GM12878 (cell line): ENCODE measurements at regions not wholly inside any gene's neighbourhood (a gene's known extent, or its start where the extent isn't known, plus 50 kb on each side); places are given as distances from the start of the nearest gene placed in this dataset.

Experiments
- ATAC-seq: fragments of 200-7000 bp; cut with Tn5 transposase; 3 replicates; pipeline ENCODE4 v1.9.1; 2020; ENCODE audit warnings: mild to moderate bottlenecking, moderate library complexity
- BruUV-seq: library from RNA; stranded (reverse); fragments of 400-500 nt; replicated peaks from 2 replicates; lab custom pipeline; 2021; lab: Mats Ljungman, UMichigan
- CTCF ChIA-PET: fragments of 300-600 bp; sonication (Branson Sonifier 250); formaldehyde crosslinking; extraction: SDS; loops from one replicate; lab custom pipeline; 2021; ENCODE audit warnings: inconsistent platforms; lab: Yijun Ruan, JAX
- POLR2A ChIA-PET: fragments of 350-600 bp; formaldehyde crosslinking; extraction: SDS; loops from one replicate; lab custom pipeline; 2021; ENCODE audit warnings: inconsistent platforms; lab: Charles Lee
- RAD21 ChIA-PET: fragments of 300-600 bp; sonication (Branson Sonifier 250); formaldehyde crosslinking; loops from one replicate; lab custom pipeline; 2023; ENCODE audit warnings: antibody characterized with exemption; ENCODE audit not compliant: unreplicated experiment; lab: Charles Lee
- SMC1A ChIA-PET: fragments of 300-600 bp; sonication (Branson Sonifier 250); formaldehyde crosslinking; loops from one replicate; lab custom pipeline; 2023; ENCODE audit not compliant: unreplicated experiment, uncharacterized antibody; lab: Charles Lee
- DNase-seq: peaks from one replicate; pipeline ENCODE4 v3.0.0-alpha.2; 2011; ENCODE audit warnings: low read depth, low spot score
- FAIRE-seq: peaks from 3 replicates; lab custom pipeline; 2011; peaks lifted over from hg19 to GRCh38; lab: Jason Lieb, UNC
- H2AFZ ChIP-seq: 2 replicates; pipeline ENCODE4 v1.6.0; 2011; ENCODE audit warnings: low read depth, low read length, control low read depth; ENCODE audit not compliant: control insufficient read depth
- H3K27ac ChIP-seq: 2 replicates; pipeline ENCODE4 v1.5.1; 2011; ENCODE audit warnings: control low read depth; ENCODE audit not compliant: control insufficient read depth, insufficient read depth
- H3K27me3 ChIP-seq, 2 experiments: replicated peaks in 1 of 2; 2 replicates each; pipeline versions ENCODE4 v1.6.0 to v1.6.1; 2011; ENCODE audit warnings: low read length in 1 of 2; ENCODE audit not compliant: control insufficient read depth in 2 of 2, insufficient read depth in 2 of 2
- H3K36me3 ChIP-seq, 2 experiments: 2 replicates each; pipeline ENCODE4 v1.5.1; 2011; ENCODE audit warnings: low read length in 1 of 2; ENCODE audit not compliant: control insufficient read depth in 2 of 2, insufficient read depth in 2 of 2
- H3K4me1 ChIP-seq: 2 replicates; pipeline ENCODE4 v1.6.1; 2011; ENCODE audit warnings: mild to moderate bottlenecking, low read length, moderate library complexity, mixed read lengths; ENCODE audit not compliant: control insufficient read depth, insufficient read depth
- H3K4me2 ChIP-seq: 2 replicates; pipeline ENCODE4 v1.6.0; 2011; ENCODE audit warnings: control low read depth; ENCODE audit not compliant: control insufficient read depth, insufficient read depth
- H3K4me3 ChIP-seq: fragments of 200-600 bp; sonication (generic); 2 replicates; pipeline ENCODE4 v1.5.1; 2016
- H3K79me2 ChIP-seq: 2 replicates; pipeline ENCODE4 v1.6.0; 2011; ENCODE audit warnings: low read length; ENCODE audit not compliant: control insufficient read depth, insufficient read depth
- H3K9ac ChIP-seq: 2 replicates; pipeline ENCODE4 v1.8.0; 2011; ENCODE audit warnings: low read length, control low read depth, mixed read lengths; ENCODE audit not compliant: control insufficient read depth, insufficient read depth
- H3K9me3 ChIP-seq: replicated peaks from 3 replicates; pipeline ENCODE4 v1.5.1; 2011; ENCODE audit warnings: mild to moderate bottlenecking, low read length; ENCODE audit not compliant: control insufficient read depth, insufficient read depth
- H4K20me1 ChIP-seq: 2 replicates; pipeline ENCODE4 v1.6.0; 2011; ENCODE audit not compliant: control insufficient read depth, insufficient read depth
- BCL11A ChIP-seq: IDR thresholded peaks from 2 replicates; pipeline ENCODE4 v1.6.1; 2011; ENCODE audit warnings: low read depth, low read length
- BMI1 ChIP-seq: fragments of 450-650 bp; IDR thresholded peaks from 2 replicates; pipeline ENCODE4 v1.6.1; 2016; ENCODE audit warnings: mild to moderate bottlenecking, moderate library complexity, borderline replicate concordance
- CTCF ChIP-seq, 3 experiments: IDR thresholded peaks in 2 of 3; conservative IDR thresholded peaks in 1 of 3; 2 replicates each; pipeline ENCODE4 v1.5.1; 2011; ENCODE audit warnings: low read depth in 3 of 3, low read length in 3 of 3, mild to moderate bottlenecking in 3 of 3, control low read depth in 2 of 3, moderate library complexity in 2 of 3, inconsistent platforms in 1 of 3, mixed read lengths in 1 of 3; ENCODE audit not compliant: control insufficient read depth in 2 of 3, insufficient read depth in 1 of 3; ENCODE audit errors: extremely low read depth in 1 of 3
- MEF2A ChIP-seq: IDR thresholded peaks from 2 replicates; pipeline ENCODE4 v1.6.1; 2011; ENCODE audit warnings: low read depth, mild to moderate bottlenecking, low read length, moderate library complexity; ENCODE audit not compliant: insufficient read depth
- MLLT1 ChIP-seq: fragments of 450-650 bp; IDR thresholded peaks from 2 replicates; pipeline ENCODE4 v1.6.1; 2016; ENCODE audit warnings: mild to moderate bottlenecking
- MXI1 ChIP-seq: fragments of 150-350 bp; IDR thresholded peaks from 2 replicates; pipeline ENCODE4 v1.6.1; 2011; ENCODE audit warnings: low read depth, mild to moderate bottlenecking, inconsistent platforms, low read length, improper control_type of control experiment
- PAX8 ChIP-seq: fragments of 450-650 bp; IDR thresholded peaks from 2 replicates; pipeline ENCODE4 v1.6.1; 2017; ENCODE audit warnings: mild to moderate bottlenecking, moderate library complexity
- POLR2AphosphoS2 ChIP-seq: IDR thresholded peaks from 2 replicates; pipeline ENCODE4 v1.6.1; 2011; ENCODE audit warnings: low read depth, mild to moderate bottlenecking, low read length, improper control_type of control experiment, moderate library complexity
- POU2F2 ChIP-seq: IDR thresholded peaks from 3 replicates; pipeline ENCODE4 v1.6.1; 2011; ENCODE audit warnings: low read depth, mild to moderate bottlenecking, low read length, borderline replicate concordance
- SPI1 ChIP-seq: IDR thresholded peaks from 2 replicates; pipeline ENCODE4 v1.6.1; 2011; ENCODE audit warnings: low read depth, mild to moderate bottlenecking, low read length, moderate library complexity, borderline replicate concordance; ENCODE audit not compliant: insufficient read depth
- TCF7 ChIP-seq: IDR thresholded peaks from 2 replicates; pipeline ENCODE4 v1.6.1; 2014; ENCODE audit warnings: antibody characterized with exemption, borderline replicate concordance
- whole genome bisulfite sequencing: methylation state at CpG from one replicate; pipeline ENCODE4 v1.1.6; 2016; ENCODE audit warnings: low lambda C conversion rate; ENCODE audit not compliant: insufficient replicate concordance, insufficient coverage; ENCODE audit errors: missing lambda C conversion rate; 5-methylcytosine and 5-hydroxymethylcytosine counted together
- in situ Hi-C: fragments of 300-500 bp; cut with MboI; formaldehyde crosslinking; loops from 9 replicates; pipeline ENCODE4 v1.14.3; 2018; ENCODE audit warnings: mixed read lengths
- intact Hi-C: fragments of 100-400 bp; cut with micrococcal nuclease; formaldehyde crosslinking; loops from one replicate; pipeline ENCODE4 v1.14.2; 2022; ENCODE audit not compliant: unreplicated experiment

- DNase-seq (no peak), ATAC-seq (peak; percentile 78), FAIRE-seq (no peak)
- ChIA-PET POLR2A (no interaction called here), SMC1A (interaction anchor here (0.6 to 2.3 kb wide), 4 partner anchors 8 to 286 kb away, joined by 3 to 18 read pairs (median 3); no protein-coding TSS in a partner anchor), RAD21 (interaction anchor here (1.2 kb wide), 1 partner anchor 36 kb away, joined by 3 read pairs; no protein-coding TSS in a partner anchor), CTCF (no interaction called here)
- no peak overlapping the region for H3K4me2 ChIP-seq
- H3K27me3 ChIP-seq = no peaks in the 10 kb centered on the region
- BruUV-seq = no TSS peak
- TF ChIP-seq TCF7 = no peak
- TF ChIP-seq BCL11A = 0 out of 2 replicates have a peak, but pooled peaks have one; percentile 37
- TF ChIP-seq BMI1 = no peak
- intact Hi-C loops = no loop called here
- H3K9ac ChIP-seq = no peak overlapping the region
- H3K4me3 ChIP-seq = no peak overlapping the region
- in situ Hi-C loops = no loop called here
- 0% methylated on average over 3 of the region's 3 CpGs for WGBS
- H3K27ac ChIP-seq = no peak overlapping the region
- H3K36me3 ChIP-seq = no peaks in the 10 kb centered on the region
- H3K79me2 ChIP-seq = no peaks in the 10 kb centered on the region
- H4K20me1 ChIP-seq = no peaks in the 10 kb centered on the region
- no peaks in the 10 kb centered on the region; the same call in 2 of the 3 replicates for H3K9me3 ChIP-seq
- H2AFZ ChIP-seq = no peak overlapping the region
- no peaks in the 10 kb centered on the region for H3K4me1 ChIP-seq
Measured at GRCh38 chr1:238223076-238223640, 332.4 kb upstream of the ZP4 start.

- in situ Hi-C loops (no loop called here), intact Hi-C loops (no loop called here)
- no peak overlapping the region for H3K27ac ChIP-seq
- no peak overlapping the region for H3K4me2 ChIP-seq
- no peak for FAIRE-seq
- DNase-seq = no peak
- H3K79me2 ChIP-seq = no peaks in the 10 kb centered on the region
- H3K27me3 ChIP-seq = no peaks in the 10 kb centered on the region
- no peaks in the 10 kb centered on the region for H3K36me3 ChIP-seq
- H3K4me1 ChIP-seq = no peaks in the 10 kb centered on the region
- no peak overlapping the region for H3K9ac ChIP-seq
- 2% methylated on average over 4 of the region's 4 CpGs for WGBS
- no peak overlapping the region for H2AFZ ChIP-seq
- peak; percentile 69 for ATAC-seq
- ChIA-PET RAD21 (no interaction called here), CTCF (interaction anchor here (0.7 to 1.1 kb wide), 3 partner anchors 50 to 321 kb away, joined by 3 read pairs; no protein-coding TSS in a partner anchor), SMC1A (interaction anchor here (1.6 to 2.3 kb wide), 3 partner anchors 10 to 285 kb away, joined by 3 to 18 read pairs (median 3); no protein-coding TSS in a partner anchor), POLR2A (no interaction called here)
- no TSS peak for BruUV-seq
- H3K9me3 ChIP-seq = no peaks in the 10 kb centered on the region; the same call in 2 of the 3 replicates
- H3K4me3 ChIP-seq = no peak overlapping the region
- no peaks in the 10 kb centered on the region for H4K20me1 ChIP-seq
- TF ChIP-seq POLR2AphosphoS2 (no peak), MXI1 (no peak), POU2F2 (no peak), SPI1 (no peak), MLLT1 (no peak), PAX8 (no peak), CTCF (IDR thresholded peaks at IDR 0.05 in 2 of 3, conservative IDR thresholded peaks at IDR 0.05 in 1 of 3; ENCODE audit: control insufficient read depth in 2 of 3, extremely low read depth in 1 of 3, insufficient read depth in 1 of 3, low read depth in 3 of 3, low read length in 3 of 3) (no peak), MEF2A (no peak)
Measured at GRCh38 chr1:238221738-238222137, 331.0 kb upstream of the ZP4 start.
